NCI-H774 (cell line): ENCODE measurements at regions not wholly inside any gene's neighbourhood (a gene's known extent, or its start where the extent isn't known, plus 50 kb on each side); places are given as distances from the start of the nearest gene placed in this dataset.
"Not testable (repeated sequence)": the region's sequence is repeated elsewhere in the genome, so short reads cannot be mapped to it uniquely, and the experiment has no call there.

Experiments used
- DNase-seq: peaks from one replicate; lab custom pipeline; 2025; lab: John Stamatoyannopoulos, UW

DNA sequence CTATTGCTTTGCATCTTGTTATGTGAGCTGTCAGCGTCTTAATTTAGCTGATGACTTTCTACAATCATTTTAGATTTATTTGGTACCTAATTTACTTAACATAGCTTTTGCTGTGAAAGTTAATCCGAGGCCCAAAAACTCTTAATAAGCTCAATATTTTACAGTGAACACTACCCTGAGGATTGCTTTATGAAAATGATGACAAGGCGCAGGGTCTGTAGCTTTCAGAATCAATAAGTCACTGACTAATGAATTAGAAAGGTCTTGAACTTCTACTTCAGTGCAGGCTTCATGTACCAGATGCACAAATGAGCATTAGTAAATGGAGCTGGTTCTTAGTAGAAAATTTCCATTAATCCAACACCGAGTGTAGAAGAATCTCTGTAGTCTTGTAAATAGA lies 81.4 kb upstream of the ZNF366 start:
- no peak for DNase-seq

DNA sequence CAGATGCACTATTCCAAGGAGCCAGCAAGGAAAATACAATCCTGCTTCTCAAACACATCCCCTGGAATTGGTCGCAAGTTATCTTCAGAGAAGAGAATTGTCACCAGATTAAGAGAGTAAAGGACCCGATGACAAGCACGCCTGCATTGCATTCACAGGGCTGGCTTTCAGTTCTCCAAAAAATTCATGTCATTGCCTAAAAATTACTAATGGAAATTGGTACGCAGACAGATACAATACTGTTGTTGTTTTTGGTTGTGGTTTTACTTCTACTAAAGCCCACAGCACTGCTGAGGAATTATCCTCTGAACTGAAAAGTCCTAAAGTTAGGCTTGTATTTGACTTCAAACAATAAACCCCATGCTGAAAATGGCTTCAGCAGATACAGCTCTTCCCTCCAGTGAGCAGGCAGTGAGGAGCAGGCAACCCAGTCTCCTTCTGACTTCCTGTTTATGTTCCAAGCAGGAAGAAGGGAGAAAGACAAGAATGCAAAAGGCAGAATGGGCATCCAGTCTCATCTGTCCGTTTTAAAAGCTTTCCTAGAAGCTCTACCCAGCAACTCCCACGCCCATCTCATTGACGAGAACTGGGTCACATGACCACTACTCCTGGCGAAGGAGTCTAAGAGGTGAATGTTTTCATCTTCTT lies 80.6 kb upstream of the ZNF366 start:
- no peak for DNase-seq

DNA sequence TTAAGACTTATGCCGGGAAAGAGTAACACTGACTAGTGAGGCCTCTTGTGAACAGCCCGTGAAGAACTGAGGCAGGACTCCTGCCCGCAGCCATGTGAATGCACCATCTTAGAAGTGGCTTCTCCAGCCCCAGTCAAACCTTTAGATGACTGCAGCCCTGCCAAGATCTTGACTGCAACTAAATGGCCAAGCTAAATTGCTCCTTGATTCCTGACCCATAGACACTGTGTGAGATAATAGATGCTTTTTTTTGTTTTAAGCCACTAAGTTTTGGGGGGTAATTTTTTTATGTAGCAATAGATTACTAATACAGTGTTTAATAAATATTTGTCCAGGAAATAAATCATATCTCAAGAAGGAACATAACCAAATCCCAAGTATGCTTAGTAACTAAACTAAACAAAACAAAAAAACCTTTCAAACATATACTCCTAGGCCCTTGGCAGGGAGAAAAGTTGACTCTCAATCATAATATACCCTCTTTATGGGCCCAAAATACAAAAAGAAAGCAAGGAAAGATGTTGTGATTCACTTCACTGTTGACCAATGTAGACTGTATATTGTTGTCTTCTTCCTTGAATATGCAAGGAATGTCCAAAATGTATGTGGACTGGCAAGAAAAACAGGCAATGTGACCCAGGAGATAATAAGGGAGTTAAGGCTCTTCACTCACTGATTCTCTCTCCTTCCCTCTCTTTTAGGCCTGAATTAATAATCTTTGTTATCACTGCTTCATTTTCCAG lies 79.7 kb upstream of the ZNF366 start:
- no peak for DNase-seq

DNA sequence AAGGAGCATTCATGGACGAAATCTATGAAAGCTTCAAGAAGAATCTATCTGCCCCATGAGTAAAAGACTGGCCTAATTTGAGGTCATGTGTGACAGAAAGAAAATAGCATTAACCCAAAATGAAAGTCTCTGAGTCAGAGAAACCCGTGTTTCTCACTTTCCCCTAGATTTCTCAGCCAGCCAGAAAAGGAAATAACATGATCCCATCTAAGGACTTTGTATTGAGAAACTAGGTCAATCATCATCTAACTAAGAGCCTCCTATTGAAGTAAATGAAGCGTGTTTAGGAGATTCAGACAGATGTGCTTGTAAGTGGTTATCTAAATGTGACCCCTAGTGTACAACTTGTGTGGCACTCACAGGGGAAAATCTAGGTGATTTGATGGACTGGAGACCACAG lies 77.3 kb upstream of the ZNF366 start:
- no peak for DNase-seq

- not testable (repeated sequence) for DNase-seq
Observed at GRCh38 chr5:72579290-72579689, 72.1 kb upstream of the ZNF366 start.

- DNase-seq = no peak
Observed at GRCh38 chr5:72572236-72572765, 65.1 kb upstream of the ZNF366 start.

GRCh38 chr5:72569408-72569944 lies 62.3 kb upstream of the ZNF366 start:
- no peak for DNase-seq

DNA sequence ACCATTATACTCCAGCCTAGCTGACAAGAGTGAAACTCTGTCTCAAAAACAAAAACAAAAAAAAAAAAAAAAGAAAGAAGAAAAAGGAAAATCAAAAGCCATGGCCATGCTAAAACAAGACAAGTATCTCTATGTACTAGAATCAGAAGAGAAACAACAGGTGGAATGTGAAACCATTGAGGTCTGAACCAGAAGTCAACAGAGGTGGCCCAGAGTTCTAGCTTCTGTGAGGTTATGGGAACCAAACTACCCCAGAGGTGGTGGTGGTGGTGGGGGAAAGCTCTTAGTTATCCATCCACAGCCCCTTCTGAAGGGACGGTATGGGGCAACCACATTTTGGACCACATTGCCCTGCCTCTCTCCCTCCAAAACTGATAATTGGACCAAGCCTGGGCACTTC lies 59.5 kb upstream of the ZNF366 start:
- DNase-seq = no peak

DNA sequence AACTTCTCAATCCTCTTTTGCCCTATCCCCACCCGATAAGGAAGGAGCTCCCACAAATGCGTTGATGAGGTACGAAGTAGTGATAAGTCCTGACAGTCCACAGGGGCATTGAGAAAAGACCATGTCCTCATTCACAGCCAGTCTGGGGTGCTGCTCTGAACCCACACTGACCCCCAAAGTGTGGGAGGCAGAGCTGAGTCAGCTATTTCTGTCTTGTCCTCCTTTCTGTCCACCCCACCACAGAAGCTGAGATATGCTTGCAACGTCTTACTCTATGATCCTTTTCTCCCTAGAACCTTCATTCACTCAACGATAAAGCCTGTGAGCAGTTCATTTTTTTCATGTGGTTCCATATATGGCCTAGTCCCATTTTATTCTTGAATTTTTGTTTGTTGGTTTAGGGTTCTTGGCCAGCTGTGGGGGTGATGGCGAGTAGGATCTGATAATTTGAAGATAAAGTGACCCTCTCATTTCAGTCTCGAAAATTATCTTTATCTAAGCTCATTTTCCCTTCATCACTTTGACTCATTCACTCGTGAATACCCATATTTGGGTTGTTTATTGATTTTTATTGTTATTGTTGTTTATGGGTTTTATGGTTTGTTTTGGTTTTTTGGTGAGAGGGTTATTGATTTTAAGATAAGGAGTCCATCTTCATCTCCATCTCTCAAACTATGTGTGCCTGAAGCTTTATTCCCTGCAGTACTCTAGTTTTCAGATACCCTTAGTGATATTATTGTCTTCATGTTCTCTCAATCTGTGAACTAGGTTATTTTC lies 58.5 kb upstream of the ZNF366 start:
- DNase-seq = no peak

DNA sequence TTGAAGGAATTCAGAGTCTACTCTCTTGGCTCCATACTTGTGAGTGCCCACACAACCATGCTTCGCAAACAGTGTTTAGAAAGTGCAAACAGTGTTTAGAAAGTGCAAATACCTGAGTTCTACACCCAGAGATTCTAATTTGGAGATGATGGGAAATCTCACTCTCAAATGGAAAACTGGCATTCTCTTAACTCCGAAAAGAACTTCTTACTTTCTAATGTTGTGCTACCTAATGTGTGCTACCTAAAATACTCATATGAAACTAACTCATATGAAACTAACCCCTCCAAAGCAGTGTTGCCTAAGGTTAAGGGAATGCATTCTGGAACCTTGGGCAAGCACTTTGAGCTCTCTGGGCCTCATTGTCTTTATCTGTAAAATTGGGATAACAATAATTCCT lies 55.5 kb upstream of the ZNF366 start:
- DNase-seq = no peak

DNA sequence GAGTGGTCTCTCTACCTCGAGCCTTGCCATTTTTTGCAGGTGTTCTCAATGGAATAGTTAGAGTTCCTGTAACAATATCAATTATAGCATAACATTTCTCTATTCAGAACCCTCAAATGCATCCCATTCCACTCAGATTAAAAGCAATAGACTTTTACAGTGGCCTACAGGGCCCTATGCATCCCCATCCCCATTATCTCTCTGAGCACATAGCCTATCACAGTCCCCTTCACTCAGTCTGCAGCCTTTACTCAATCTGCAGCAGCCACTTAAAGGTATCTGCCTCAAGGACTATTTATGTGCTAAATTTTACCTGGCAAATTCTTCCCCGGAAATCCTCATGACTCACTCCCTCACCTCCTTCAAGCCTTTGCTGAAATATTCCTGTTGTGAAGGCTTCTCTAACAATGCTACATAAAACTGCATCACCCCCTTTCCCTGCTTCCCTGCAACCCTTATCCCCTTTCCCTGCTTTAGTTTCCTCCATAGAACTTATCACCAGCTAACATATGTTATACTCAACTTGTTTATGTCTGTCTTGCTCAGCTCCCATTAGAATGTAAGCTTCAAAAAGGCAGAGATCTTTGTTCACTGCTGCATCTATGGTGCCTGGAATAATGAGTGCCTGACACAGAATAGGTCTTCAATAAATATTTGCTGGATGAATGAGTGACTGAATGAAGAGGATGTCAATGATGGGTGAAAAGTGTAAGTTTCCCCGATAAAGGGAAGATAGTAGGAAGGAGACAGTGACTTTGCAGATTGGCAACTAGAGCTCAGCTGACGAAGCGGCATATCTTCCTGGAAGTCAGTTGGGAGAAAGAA lies 54.1 kb upstream of the ZNF366 start:
- DNase-seq = no peak

DNA sequence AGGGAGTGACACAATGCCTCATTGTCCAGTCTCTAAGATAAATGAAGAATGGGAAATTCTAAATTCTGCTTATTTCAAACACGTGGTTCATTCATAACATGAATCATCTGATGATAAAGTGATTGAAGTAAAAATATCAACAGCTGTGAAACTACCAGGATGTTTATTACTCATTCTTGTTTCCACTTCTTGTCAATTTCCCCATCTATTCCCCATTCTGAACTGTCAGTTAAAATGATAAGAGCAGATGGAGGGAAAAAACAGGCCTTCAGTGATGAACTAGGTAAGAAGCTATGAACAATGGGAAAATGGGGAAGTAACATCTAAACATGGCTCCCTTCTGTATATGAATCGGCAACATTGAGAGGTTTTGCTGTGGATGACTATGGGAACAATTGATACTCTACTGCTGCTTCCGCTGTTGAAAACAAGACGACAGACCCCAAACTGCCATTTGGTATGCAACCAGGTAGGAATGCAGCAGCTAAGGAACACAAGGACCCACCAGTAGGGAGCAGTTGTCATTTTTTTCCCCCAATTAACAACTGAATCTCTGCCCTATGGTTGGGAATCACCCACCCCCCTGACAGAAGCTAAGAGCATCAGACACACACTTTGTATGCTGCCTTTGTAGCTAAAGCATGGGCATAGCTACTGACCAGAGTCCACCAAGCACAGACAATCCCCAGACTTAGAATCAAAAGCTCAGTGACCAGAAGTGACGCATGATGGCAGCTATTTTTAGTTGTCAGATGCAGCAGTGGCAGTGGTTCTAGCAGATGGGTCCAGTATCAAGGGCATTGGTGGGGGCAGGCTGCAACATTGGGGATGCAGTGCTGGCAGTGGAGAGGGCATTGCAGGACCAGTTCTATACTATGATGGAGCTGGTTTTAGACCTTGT lies 52.9 kb upstream of the ZNF366 start:
- DNase-seq = no peak

- DNase-seq = no peak
Observed at GRCh38 chr5:72558383-72558782, 51.2 kb upstream of the ZNF366 start.

GRCh38 chr5:72558046-72558336 lies 50.8 kb upstream of the ZNF366 start:
- no peak for DNase-seq

- DNase-seq = no peak
Observed at GRCh38 chr5:72557167-72558045, 50.2 kb upstream of the ZNF366 start.
